ENCODE measurements at regions not wholly inside any gene's neighbourhood (a gene's known extent, or its start where the extent isn't known, plus 50 kb on each side); places are given as distances from the start of the nearest gene placed in this dataset.

- no peak for DNase-seq
- Histone ChIP-seq H3K27ac (no peak overlapping the region), H3K27me3 (no peaks in the 10 kb centered on the region), H3K4me1 (ENCODE audit: insufficient read depth) (no peaks in the 10 kb centered on the region), H3K9me3 (no peaks in the 10 kb centered on the region), H3K36me3 (no peaks in the 10 kb centered on the region), H3K4me3 (no peak overlapping the region)
- TF ChIP-seq EP300 (IDR thresholded peaks at IDR 0.05) (no peak), POLR2A (IDR thresholded peaks at IDR 0.05) (no peak)
- intact Hi-C loops (cut with DNase I) = no loop called here
- 65 to 76% (median 73%) methylated on average over 1 of the region's 1 CpG for WGBS, 3 donors
Observed at GRCh38 chr9:99403371-99403770, 181.3 kb downstream of the SEC61B start.

- DNase-seq = no peak
- no peak overlapping the region for H3K27ac ChIP-seq
- no peaks in the 10 kb centered on the region for H3K27me3 ChIP-seq
- TF ChIP-seq EP300 (IDR thresholded peaks at IDR 0.05) (no peak), CTCF (IDR thresholded peaks at IDR 0.05) (no peak), POLR2A (IDR thresholded peaks at IDR 0.05) (no peak)
- H3K9me3 ChIP-seq = no peaks in the 10 kb centered on the region
- H3K4me1 ChIP-seq (ENCODE audit: insufficient read depth) = no peaks in the 10 kb centered on the region
- no peaks in the 10 kb centered on the region for H3K36me3 ChIP-seq
- H3K4me3 ChIP-seq = no peak overlapping the region
- intact Hi-C loops (cut with DNase I) = no loop called here
- 53 to 77% (median 68%) methylated on average over 2 of the region's 2 CpGs for WGBS, 3 donors
Observed at GRCh38 chr9:99405359-99405758, 183.3 kb downstream of the SEC61B start.

- intact Hi-C loops (cut with DNase I) = no loop called here
- TF ChIP-seq POLR2A (IDR thresholded peaks at IDR 0.05) (no peak), CTCF (IDR thresholded peaks at IDR 0.05) (no peak), EP300 (IDR thresholded peaks at IDR 0.05) (no peak)
- no peaks in the 10 kb centered on the region for H3K9me3 ChIP-seq
- DNase-seq = no peak
- no peak overlapping the region for H3K27ac ChIP-seq
- WGBS, 3 donors = 76 to 91% (median 83%) methylated on average over 4 of the region's 4 CpGs
- H3K36me3 ChIP-seq = no peaks in the 10 kb centered on the region
- no peaks in the 10 kb centered on the region for H3K4me1 ChIP-seq (ENCODE audit: insufficient read depth)
- no peaks in the 10 kb centered on the region for H3K27me3 ChIP-seq
- no peak overlapping the region for H3K4me3 ChIP-seq
Observed at GRCh38 chr9:99406939-99407338, 184.9 kb downstream of the SEC61B start.

- no peak for DNase-seq
- H3K27me3 ChIP-seq = no peaks in the 10 kb centered on the region
- no peaks in the 10 kb centered on the region for H3K9me3 ChIP-seq
- H3K36me3 ChIP-seq = no peaks in the 10 kb centered on the region
- intact Hi-C loops (cut with DNase I) = no loop called here
- no peak overlapping the region for H3K4me3 ChIP-seq
- no peak overlapping the region for H3K27ac ChIP-seq
- H3K4me1 ChIP-seq (ENCODE audit: insufficient read depth) = no peaks in the 10 kb centered on the region
- 32 to 42% (median 39%) methylated on average over 1 of the region's 1 CpG for WGBS, 3 donors
- no peak for TF ChIP-seq POLR2A (IDR thresholded peaks at IDR 0.05)
- no peak for TF ChIP-seq EP300 (IDR thresholded peaks at IDR 0.05)
- no peak for TF ChIP-seq CTCF (IDR thresholded peaks at IDR 0.05)
Observed at GRCh38 chr9:99411068-99411467, 189.0 kb downstream of the SEC61B start.

GRCh38 chr9:99411479-99412115, 189.5 kb downstream of the SEC61B start:
- intact Hi-C loops (cut with DNase I) = no loop called here
- H3K9me3 ChIP-seq = no peaks in the 10 kb centered on the region

More at GRCh38 chr9:99411479-99412115, 189.5 kb downstream of the SEC61B start:
- H3K4me1 ChIP-seq (ENCODE audit: insufficient read depth) = no peaks in the 10 kb centered on the region
- no peaks in the 10 kb centered on the region for H3K36me3 ChIP-seq
- WGBS, 3 donors = 56 to 68% (median 64%) methylated on average over 8 of the region's 8 CpGs
- H3K4me3 ChIP-seq = no peak overlapping the region
- no peak for DNase-seq
- no peak overlapping the region for H3K27ac ChIP-seq
- H3K27me3 ChIP-seq = no peaks in the 10 kb centered on the region
- TF ChIP-seq EP300 (IDR thresholded peaks at IDR 0.05) (no peak), POLR2A (IDR thresholded peaks at IDR 0.05) (no peak), CTCF (IDR thresholded peaks at IDR 0.05) (no peak)
